Right atrium auricular region (tissue), 2 donors: ENCODE measurements at regions not wholly inside any gene's neighbourhood (a gene's known extent, or its start where the extent isn't known, plus 50 kb on each side); places are given as distances from the start of the nearest gene placed in this dataset.
"Not testable (repeated sequence)": the region's sequence is repeated elsewhere in the genome, so short reads cannot be mapped to it uniquely, and the experiment has no call there.

Experiments used
- DNase-seq: peaks from one replicate; pipeline ENCODE4 v3.0.0-alpha.2; 2019; ENCODE audit warnings: low spot score
- H3K27ac ChIP-seq, 2 donors: fragments of 200-600 bp; sonication (generic); 1 replicate in 1 of 2; 2 replicates in 1 of 2; pipeline ENCODE4 v1.5.1; 2016 to 2019
- H3K27me3 ChIP-seq, 2 donors: fragments of 200-600 bp; sonication (generic); one replicate each; pipeline versions ENCODE4 v1.5.1 to v1.6.0; 2017 to 2019
- H3K36me3 ChIP-seq: fragments of 200-600 bp; sonication (generic); one replicate; pipeline ENCODE4 v1.5.1; 2016
- H3K4me1 ChIP-seq, 2 donors: fragments of 200-600 bp; sonication (generic); one replicate each; pipeline versions ENCODE4 v1.5.1 to v1.6.0; 2017 to 2019
- H3K4me3 ChIP-seq, 2 donors: fragments of 200-600 bp; sonication (generic); 1 replicate in 1 of 2; 2 replicates in 1 of 2; pipeline ENCODE4 v1.5.1; 2017 to 2019; ENCODE audit warnings: mild to moderate bottlenecking in 1 of 2, moderate library complexity in 1 of 2
- H3K9me3 ChIP-seq, 2 donors: fragments of 200-600 bp; sonication (generic); one replicate each; pipeline ENCODE4 v1.5.1; 2019
- TF ChIP-seq, protein P1 (sequence below), 2 donors: fragments of 200-600 bp; sonication (generic); IDR thresholded peaks; one replicate each; pipeline ENCODE4 v1.5.1; 2019; ENCODE audit warnings: antibody characterized with exemption in 2 of 2

DNA sequence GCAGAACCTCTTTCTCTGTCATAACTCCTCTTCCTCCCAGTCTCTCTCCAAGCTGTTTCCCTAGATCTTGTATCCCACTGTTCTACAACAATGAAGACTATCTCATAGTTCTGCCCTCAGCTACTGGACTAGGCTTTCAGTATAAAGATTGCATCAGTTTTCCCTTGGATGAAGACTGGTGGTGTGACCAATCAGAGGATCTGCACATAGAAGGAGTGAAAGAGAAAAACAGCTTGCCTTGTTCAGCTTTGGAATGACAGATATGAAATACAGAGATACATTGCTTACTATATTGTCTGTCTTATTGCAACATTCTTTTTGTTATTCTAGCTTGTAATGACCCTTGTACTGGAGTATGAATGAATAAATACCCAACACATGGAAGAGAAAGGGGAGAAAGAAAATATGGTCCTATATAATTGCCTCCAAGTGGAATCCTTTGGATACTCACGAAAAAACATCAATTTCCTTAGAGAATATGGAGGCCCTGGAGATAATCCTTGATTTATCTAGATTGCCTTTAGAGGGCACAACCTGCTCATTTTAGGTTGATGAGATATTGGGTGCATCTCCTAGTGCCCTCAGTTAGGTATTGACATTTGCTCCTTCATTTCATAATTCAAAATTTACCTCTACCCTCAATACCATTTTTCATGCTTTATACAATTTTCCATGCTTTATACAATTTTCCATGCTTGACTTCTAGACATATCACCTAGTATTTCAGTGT, 395.8 kb downstream of the NAF1 start:
- DNase-seq, result no peak
- Histone ChIP-seq H3K4me1 (no peaks in the 10 kb centered on the region), H3K36me3 (no peaks in the 10 kb centered on the region), H3K27ac (no peak overlapping the region), H3K9me3 (no peaks in the 10 kb centered on the region), H3K4me3 (no peak overlapping the region), H3K27me3 (no peaks in the 10 kb centered on the region)
- TF ChIP-seq, protein P1, sequence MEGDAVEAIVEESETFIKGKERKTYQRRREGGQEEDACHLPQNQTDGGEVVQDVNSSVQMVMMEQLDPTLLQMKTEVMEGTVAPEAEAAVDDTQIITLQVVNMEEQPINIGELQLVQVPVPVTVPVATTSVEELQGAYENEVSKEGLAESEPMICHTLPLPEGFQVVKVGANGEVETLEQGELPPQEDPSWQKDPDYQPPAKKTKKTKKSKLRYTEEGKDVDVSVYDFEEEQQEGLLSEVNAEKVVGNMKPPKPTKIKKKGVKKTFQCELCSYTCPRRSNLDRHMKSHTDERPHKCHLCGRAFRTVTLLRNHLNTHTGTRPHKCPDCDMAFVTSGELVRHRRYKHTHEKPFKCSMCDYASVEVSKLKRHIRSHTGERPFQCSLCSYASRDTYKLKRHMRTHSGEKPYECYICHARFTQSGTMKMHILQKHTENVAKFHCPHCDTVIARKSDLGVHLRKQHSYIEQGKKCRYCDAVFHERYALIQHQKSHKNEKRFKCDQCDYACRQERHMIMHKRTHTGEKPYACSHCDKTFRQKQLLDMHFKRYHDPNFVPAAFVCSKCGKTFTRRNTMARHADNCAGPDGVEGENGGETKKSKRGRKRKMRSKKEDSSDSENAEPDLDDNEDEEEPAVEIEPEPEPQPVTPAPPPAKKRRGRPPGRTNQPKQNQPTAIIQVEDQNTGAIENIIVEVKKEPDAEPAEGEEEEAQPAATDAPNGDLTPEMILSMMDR (IDR thresholded peaks at IDR 0.05), result no peak

DNA sequence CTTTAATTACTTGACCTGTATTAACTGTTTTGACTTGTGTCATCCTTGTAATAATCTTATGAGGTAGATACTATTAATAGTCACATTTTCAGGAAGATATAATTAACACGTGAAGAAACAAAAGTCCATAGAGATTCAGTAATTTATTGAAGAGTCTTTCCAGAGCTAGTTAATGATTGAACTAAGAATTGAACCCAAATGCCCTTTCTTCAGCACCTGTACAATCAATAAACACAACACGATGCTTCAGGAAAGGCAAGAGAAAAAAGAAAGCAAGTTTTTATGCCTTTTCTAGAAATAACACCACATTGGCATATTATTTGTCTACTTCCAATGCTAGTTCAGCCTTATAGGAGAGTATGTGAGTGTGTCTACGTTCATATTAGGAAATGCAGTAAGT, 399.6 kb downstream of the NAF1 start:
- DNase-seq, result no peak
- Histone ChIP-seq H3K27ac (no peak overlapping the region), H3K9me3 (no peaks in the 10 kb centered on the region), H3K4me3 (no peak overlapping the region), H3K27me3 (no peaks in the 10 kb centered on the region), H3K4me1 (no peaks in the 10 kb centered on the region), H3K36me3 (no peaks in the 10 kb centered on the region)
- TF ChIP-seq, protein P1 (IDR thresholded peaks at IDR 0.05), result no peak

DNA sequence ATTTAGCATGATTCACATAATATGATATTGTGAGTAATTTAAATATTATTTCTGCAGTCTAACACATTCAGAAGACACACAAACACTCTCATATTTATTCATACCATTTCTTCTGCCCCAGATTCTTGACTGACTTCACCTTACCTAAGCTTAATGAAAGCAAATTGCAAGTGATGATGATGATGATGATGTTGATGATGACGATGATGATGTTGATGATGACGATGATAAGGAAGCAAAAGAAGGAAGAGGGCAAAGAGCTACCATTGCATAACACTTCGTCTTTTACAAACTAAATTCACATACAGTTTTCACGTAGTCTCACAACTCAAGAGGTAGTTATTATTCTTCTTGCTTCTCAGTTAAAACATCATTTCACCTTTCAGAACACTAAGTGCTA, 404.7 kb downstream of the NAF1 start:
- no peaks in the 10 kb centered on the region for H3K9me3 ChIP-seq
- DNase-seq, result no peak
- no peak overlapping the region for H3K4me3 ChIP-seq
- no peak overlapping the region for H3K27ac ChIP-seq
- TF ChIP-seq, protein P1 (IDR thresholded peaks at IDR 0.05), result no peak
- no peaks in the 10 kb centered on the region for H3K27me3 ChIP-seq
- no peaks in the 10 kb centered on the region for H3K36me3 ChIP-seq
- H3K4me1 ChIP-seq, result no peaks in the 10 kb centered on the region

DNA sequence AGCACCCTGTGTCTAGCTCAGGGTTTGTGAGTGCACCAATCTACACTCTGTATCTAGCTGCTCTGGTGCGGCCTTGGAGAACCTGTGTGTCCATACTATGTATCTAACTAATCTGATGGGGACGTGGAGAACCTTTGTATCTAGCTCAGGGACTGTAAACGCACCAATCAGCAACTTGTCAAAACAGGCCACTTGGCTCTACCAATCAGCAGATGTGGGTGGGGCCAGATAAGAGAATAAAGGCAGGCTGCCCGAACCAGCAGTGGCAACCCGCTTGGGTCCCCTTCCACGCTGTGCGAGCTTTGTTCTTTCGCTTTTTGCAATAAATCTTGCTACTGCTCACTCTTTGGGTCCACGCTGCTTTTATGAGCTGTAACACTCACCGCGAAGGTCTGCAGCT, 426.5 kb downstream of the NAF1 start:
- DNase-seq, H3K4me3 ChIP-seq, H3K4me1 ChIP-seq, H3K27ac ChIP-seq, H3K36me3 ChIP-seq, H3K27me3 ChIP-seq, H3K9me3 ChIP-seq: not testable (repeated sequence)

DNA sequence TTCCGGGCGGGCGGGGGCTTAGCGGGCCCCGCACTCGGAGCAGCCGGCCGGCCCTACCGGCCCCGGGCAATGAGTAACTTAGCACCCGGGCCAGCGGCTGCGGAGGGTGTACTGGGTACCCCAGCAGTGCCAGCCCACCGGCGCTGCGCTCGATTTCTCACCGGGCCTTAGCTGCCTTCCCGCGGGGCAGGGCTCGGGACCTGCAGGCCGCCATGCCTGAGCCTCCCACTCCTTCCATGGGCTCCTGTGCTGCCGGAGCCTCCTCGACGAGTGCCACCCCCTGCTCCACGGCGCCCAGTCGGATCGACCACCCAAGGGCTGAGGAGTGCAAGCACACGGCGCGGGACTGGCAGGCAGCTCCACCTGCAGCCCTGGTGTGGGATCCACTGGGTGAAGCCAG, 427.1 kb downstream of the NAF1 start:
- not testable (repeated sequence) for H3K4me3 ChIP-seq, DNase-seq

DNA sequence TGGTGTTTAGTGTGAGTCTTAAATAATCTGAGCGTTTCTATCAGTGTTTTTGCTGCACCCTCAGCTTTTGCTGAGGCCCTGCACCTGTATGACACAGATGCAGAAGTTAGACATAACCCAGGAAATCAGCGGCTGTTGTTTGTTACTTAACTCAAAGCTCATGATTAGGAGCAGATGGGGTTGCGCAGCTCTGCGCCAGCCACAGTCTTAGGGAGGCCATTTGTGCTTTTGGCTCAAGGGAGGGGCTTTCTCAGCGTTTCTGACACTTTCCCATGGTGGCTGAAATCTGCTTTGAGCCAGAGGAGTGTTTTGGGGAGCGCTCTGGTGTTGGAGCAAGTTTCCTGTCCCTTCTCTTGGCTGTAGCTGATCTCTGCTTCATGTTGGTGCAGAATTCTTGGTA, 433.8 kb downstream of the NAF1 start:
- no peak for DNase-seq
- Histone ChIP-seq H3K4me3 (no peak overlapping the region), H3K36me3 (no peaks in the 10 kb centered on the region), H3K27me3 (no peaks in the 10 kb centered on the region), H3K27ac (no peak overlapping the region), H3K4me1 (no peaks in the 10 kb centered on the region), H3K9me3 (no peaks in the 10 kb centered on the region)
- TF ChIP-seq, protein P1 (IDR thresholded peaks at IDR 0.05), result no peak

More for the DNA sequence above, 427.1 kb downstream of the NAF1 start:
- H3K4me1 ChIP-seq, H3K27me3 ChIP-seq, H3K27ac ChIP-seq, H3K36me3 ChIP-seq, H3K9me3 ChIP-seq: not testable (repeated sequence)

DNA sequence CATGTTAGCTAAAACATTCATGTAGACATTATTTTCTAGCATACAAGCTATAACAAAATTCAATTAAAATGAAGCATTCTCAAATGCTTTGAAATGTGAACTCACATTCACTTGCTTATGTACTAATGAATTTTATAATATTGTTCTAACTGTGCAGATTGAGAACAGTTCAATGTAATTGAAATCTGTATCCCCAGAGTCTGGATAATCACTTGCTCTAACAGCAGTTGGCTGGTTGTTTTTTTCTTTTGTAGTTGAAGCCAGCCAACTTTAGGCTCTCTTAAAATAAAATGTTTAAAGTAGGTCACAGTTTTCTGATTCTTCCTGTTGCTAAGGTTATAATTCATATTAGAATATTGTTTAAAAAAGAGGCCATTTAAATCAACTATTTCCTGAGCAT, 438.9 kb downstream of the NAF1 start:
- TF ChIP-seq, protein P1 (IDR thresholded peaks at IDR 0.05), result no peak
- Histone ChIP-seq H3K36me3 (no peaks in the 10 kb centered on the region), H3K4me1 (no peaks in the 10 kb centered on the region), H3K27ac (no peak overlapping the region), H3K4me3 (no peak overlapping the region), H3K9me3 (no peaks in the 10 kb centered on the region), H3K27me3 (no peaks in the 10 kb centered on the region)
- no peak for DNase-seq
